ENCODE measurements at regions not wholly inside any gene's neighbourhood (a gene's known extent, or its start where the extent isn't known, plus 50 kb on each side); places are given as distances from the start of the nearest gene placed in this dataset.

GRCh38 chr12:61996717-61997116 is 263.5 kb upstream of the USP15 start:
- TF ChIP-seq EZH2 (IDR thresholded peaks at IDR 0.05; ENCODE audit: insufficient read depth, poor library complexity, severe bottlenecking) = no peak
- TF ChIP-seq EZH2phosphoT487 (IDR thresholded peaks at IDR 0.05; ENCODE audit: insufficient read depth, low read depth) = no peak
